ENCODE measurements at regions not wholly inside any gene's neighbourhood (a gene's known extent, or its start where the extent isn't known, plus 50 kb on each side); places are given as distances from the start of the nearest gene placed in this dataset.

GRCh38 chr2:142722086-142722485, 155.4 kb upstream of the KYNU start:
- Histone ChIP-seq H3K4me1 (no peaks in the 10 kb centered on the region), H3K9ac (no peak overlapping the region), H3K27me3 (ENCODE audit: control insufficient read depth, insufficient read depth, low read length) (no peaks in the 10 kb centered on the region), H3K4me2 (ENCODE audit: low read length) (no peak overlapping the region), H3K9me3 (ENCODE audit: control insufficient read depth, low read length) (no peaks in the 10 kb centered on the region), H3K79me2 (no peaks in the 10 kb centered on the region), H3K36me3 (ENCODE audit: control insufficient read depth, insufficient read depth, low read length) (no peaks in the 10 kb centered on the region), H3K4me3 (ENCODE audit: low read depth, low read length) (no peak overlapping the region), H3K27ac (no peak overlapping the region), H2AFZ (no peak overlapping the region)
- TF ChIP-seq, protein P1, sequence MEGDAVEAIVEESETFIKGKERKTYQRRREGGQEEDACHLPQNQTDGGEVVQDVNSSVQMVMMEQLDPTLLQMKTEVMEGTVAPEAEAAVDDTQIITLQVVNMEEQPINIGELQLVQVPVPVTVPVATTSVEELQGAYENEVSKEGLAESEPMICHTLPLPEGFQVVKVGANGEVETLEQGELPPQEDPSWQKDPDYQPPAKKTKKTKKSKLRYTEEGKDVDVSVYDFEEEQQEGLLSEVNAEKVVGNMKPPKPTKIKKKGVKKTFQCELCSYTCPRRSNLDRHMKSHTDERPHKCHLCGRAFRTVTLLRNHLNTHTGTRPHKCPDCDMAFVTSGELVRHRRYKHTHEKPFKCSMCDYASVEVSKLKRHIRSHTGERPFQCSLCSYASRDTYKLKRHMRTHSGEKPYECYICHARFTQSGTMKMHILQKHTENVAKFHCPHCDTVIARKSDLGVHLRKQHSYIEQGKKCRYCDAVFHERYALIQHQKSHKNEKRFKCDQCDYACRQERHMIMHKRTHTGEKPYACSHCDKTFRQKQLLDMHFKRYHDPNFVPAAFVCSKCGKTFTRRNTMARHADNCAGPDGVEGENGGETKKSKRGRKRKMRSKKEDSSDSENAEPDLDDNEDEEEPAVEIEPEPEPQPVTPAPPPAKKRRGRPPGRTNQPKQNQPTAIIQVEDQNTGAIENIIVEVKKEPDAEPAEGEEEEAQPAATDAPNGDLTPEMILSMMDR (IDR thresholded peaks at IDR 0.05): no peak

- Histone ChIP-seq H3K4me3 (ENCODE audit: low read depth, low read length) (no peak overlapping the region), H2AFZ (no peak overlapping the region), H3K79me2 (no peaks in the 10 kb centered on the region), H3K36me3 (ENCODE audit: control insufficient read depth, insufficient read depth, low read length) (no peaks in the 10 kb centered on the region), H3K27ac (no peak overlapping the region), H3K9me3 (ENCODE audit: control insufficient read depth, low read length) (no peaks in the 10 kb centered on the region), H3K4me1 (no peaks in the 10 kb centered on the region), H3K4me2 (ENCODE audit: low read length) (no peak overlapping the region), H3K27me3 (ENCODE audit: control insufficient read depth, insufficient read depth, low read length) (no peaks in the 10 kb centered on the region), H3K9ac (no peak overlapping the region)
- TF ChIP-seq, protein P1 (IDR thresholded peaks at IDR 0.05): no peak
Observed at GRCh38 chr2:142721015-142721414, 156.4 kb upstream of the KYNU start.

DNA sequence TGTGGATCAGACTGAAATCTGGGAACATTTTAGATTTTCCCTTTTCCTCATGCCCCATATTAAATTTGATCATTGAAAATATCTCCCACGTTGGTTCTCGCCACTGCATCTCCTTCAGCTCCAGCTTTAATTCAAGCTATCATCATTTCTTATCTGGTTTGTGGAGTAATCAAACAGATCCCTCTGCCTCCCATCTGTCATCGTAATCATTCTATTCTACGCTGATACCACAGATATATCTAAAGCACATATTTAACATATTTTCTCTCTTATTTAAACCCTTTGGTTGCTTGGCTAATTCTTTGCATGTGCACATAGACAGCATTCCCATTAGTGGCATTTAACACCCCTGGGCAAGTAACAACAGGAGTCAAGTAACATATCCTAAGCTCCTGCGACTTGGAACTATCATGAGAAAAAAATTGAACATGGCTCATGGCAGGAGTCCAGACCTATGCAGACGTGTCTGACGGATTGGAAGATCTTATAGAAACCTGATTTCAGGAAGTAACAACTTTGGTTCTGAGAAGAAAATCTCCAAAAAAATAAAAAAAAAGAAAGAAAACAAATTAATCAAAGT, 158.8 kb upstream of the KYNU start:
- no peaks in the 10 kb centered on the region for H3K27me3 ChIP-seq (ENCODE audit: control insufficient read depth, insufficient read depth, low read length)
- H3K4me3 ChIP-seq (ENCODE audit: low read depth, low read length): no peak overlapping the region
- H3K36me3 ChIP-seq (ENCODE audit: control insufficient read depth, insufficient read depth, low read length): no peaks in the 10 kb centered on the region
- H3K9ac ChIP-seq: no peak overlapping the region
- H3K79me2 ChIP-seq: no peaks in the 10 kb centered on the region
- TF ChIP-seq, protein P1 (IDR thresholded peaks at IDR 0.05): no peak
- H3K4me2 ChIP-seq (ENCODE audit: low read length): no peak overlapping the region
- no peak overlapping the region for H3K27ac ChIP-seq
- no peak overlapping the region for H2AFZ ChIP-seq
- no peaks in the 10 kb centered on the region for H3K9me3 ChIP-seq (ENCODE audit: control insufficient read depth, low read length)
- H3K4me1 ChIP-seq: no peaks in the 10 kb centered on the region

- Histone ChIP-seq H3K27ac (no peak overlapping the region), H3K4me3 (ENCODE audit: low read depth, low read length) (no peak overlapping the region)
Observed at GRCh38 chr2:142716463-142717242, 160.8 kb upstream of the KYNU start.

More at GRCh38 chr2:142716463-142717242, 160.8 kb upstream of the KYNU start:
- Histone ChIP-seq H3K9me3 (ENCODE audit: control insufficient read depth, low read length) (no peaks in the 10 kb centered on the region), H3K36me3 (ENCODE audit: control insufficient read depth, insufficient read depth, low read length) (no peaks in the 10 kb centered on the region), H3K4me1 (no peaks in the 10 kb centered on the region), H2AFZ (no peak overlapping the region), H3K27me3 (ENCODE audit: control insufficient read depth, insufficient read depth, low read length) (no peaks in the 10 kb centered on the region), H3K79me2 (no peaks in the 10 kb centered on the region), H3K9ac (no peak overlapping the region), H3K4me2 (ENCODE audit: low read length) (no peak overlapping the region)
- TF ChIP-seq, protein P1 (IDR thresholded peaks at IDR 0.05): no peak
